ENCODE measurements at regions not wholly inside any gene's neighbourhood (a gene's known extent, or its start where the extent isn't known, plus 50 kb on each side); places are given as distances from the start of the nearest gene placed in this dataset.

DNA sequence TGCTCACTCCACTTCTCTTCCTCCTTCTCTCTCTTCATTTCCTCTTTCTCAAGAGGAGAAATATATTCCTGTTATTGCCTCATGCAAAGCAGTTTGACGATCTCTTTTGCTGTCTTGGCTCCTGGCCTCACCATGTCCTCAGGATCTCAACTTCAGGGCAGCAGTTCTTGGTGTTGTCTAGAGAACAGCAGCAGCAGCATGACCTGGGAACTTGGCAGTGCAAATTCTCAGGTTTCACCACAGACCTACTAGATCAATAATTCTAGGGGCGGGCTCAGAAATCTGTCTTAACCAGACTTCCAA is 193.4 kb upstream of the EDNRA start:
- TF ChIP-seq EZH2 (IDR thresholded peaks at IDR 0.05) (no peak), POLR2AphosphoS5 (IDR thresholded peaks at IDR 0.05; ENCODE audit: borderline replicate concordance, low read depth, low read length) (no peak)
